M059J (cell line): ENCODE measurements at regions not wholly inside any gene's neighbourhood (a gene's known extent, or its start where the extent isn't known, plus 50 kb on each side); places are given as distances from the start of the nearest gene placed in this dataset.
"Not testable (repeated sequence)": the region's sequence is repeated elsewhere in the genome, so short reads cannot be mapped to it uniquely, and the experiment has no call there.

ENCODE experiments used
- DNase-seq: peaks from one replicate; pipeline ENCODE4 v3.0.0-alpha.2; 2012; ENCODE audit warnings: low read depth

GRCh38 chr6:14552891-14553290 lies 435.3 kb downstream of the CD83 start:
- DNase-seq: no peak

GRCh38 chr6:14553515-14553914 lies 435.9 kb downstream of the CD83 start:
- no peak for DNase-seq

DNA sequence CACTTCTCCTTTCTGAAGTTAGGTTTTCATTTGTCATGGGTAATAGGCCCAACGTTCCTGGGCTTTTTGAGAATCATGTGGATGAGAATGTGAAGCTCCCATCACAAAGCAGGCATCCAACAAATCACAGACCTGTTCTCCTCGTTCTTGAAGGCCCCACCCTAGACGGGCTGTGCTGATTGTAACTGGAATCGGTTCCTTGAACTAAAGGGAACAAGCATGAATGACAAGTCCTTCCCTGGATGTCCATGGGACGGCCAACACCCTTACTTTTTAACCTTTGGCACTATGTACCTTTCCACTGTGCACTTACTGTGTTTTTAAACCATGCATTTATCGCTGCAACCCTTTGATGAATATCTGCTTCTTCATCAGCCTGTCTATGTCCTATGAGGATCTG lies 438.2 kb downstream of the CD83 start:
- no peak for DNase-seq

DNA sequence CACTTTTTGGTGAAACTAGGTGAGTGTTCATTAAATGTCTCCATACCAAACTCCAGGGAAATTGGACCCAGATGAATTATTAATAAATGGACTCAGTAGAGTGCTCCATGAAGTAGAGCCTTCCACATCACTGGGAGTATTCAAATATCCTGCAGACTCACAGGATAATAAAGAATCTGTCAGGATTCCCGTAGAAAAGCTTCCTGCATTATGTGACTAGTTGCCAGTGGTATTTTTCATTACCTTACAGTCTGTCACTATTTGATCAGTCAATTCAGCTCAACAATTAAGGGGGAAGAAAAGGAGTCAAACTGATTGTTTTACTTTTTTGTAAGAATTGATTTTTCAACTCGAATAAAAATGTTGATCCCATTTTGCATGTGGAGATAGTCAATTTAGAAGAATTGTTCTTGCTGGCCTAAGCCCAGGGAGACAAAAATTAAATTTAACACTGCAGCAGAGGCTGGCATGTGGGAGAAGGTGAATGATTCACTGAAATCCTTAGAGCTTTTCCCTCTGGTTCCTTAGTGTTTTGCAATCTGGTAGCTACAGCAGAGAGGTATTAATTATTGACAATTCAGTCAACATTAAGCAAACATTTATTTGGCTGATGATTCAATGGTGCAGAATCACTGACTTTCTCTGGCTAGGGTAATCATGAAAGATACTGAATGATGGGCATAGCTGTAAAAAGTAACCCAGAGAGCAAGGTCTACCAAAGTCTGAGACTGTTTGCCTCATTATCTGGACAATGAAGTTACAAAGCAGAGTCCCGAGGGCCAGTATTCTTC lies 442.4 kb downstream of the CD83 start:
- no peak for DNase-seq

DNA sequence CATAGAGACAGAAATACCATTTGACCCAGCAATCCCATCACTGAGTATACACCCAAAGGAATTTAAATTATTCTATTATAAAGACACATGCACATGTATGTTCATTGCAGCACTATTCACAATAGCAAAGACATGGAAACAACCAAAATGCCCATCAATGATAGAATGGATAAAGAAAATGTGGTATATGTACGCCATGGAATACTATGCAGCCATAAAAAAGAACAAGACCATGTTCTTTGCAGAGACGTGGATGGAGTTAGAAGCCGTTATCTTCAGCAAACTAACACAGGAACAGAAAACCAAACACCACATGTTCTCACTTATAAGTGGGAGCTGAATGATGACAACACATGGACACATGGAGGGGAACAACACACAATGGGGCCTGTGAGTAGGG lies 444.0 kb downstream of the CD83 start:
- not testable (repeated sequence) for DNase-seq

DNA sequence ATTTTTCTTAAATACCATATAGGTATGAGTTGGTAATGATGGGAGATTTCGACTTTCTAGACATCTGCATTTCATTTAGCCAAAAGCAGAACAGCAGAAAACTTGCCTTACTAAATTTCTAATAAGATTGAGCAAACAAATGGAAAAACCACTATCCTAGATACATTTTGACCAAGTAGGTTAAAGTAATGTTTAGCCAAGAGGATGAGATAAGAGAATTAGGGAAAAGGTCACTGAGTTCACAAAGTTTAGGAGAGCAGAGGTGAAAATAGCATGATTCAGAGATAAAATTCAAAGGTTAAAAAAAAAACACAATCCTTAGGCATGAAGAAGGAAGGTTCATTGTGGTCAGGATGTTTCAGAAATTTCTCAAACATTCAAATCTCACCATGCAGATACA lies 450.3 kb downstream of the CD83 start:
- DNase-seq: no peak

DNA sequence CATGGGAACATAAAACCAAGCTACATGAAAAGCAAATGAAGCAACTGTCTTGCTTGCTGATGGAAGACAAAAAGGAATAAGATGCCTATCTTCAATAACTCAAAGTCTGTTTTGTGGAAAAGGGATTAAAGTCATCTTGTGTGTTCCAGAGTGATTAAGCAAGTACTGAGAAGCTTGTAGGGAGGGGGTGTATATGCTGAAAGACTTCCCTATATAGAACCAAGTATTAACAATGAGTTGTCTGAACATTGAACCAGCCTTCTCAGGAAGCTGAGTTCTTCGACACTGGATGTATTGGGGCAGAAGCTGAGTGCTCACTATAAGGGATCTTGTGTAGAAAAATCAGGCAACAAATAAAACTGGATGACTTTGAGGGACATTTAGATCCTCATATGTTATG lies 451.8 kb downstream of the CD83 start:
- no peak for DNase-seq

DNA sequence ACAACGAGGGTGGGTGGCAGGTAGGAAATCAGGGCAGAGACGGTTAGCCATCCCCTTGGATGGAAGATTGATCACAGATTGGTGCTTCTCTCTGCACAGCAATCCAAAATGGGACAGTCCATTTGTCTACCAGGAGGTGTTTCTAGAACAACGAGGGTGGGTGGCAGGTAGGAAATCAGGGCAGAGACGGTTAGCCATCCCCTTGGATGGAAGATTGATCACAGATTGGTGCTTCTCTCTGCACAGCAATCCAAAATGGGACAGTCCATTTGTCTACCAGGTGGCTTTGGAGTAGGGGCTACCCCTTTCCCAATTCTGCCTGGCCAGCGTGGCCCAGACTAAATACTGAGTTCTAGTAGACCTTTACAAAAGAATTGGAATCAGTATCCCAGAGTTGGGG lies 452.3 kb downstream of the CD83 start:
- DNase-seq: not testable (repeated sequence)

- DNase-seq: no peak
Observed at GRCh38 chr6:14571001-14571400, 453.4 kb downstream of the CD83 start.

DNA sequence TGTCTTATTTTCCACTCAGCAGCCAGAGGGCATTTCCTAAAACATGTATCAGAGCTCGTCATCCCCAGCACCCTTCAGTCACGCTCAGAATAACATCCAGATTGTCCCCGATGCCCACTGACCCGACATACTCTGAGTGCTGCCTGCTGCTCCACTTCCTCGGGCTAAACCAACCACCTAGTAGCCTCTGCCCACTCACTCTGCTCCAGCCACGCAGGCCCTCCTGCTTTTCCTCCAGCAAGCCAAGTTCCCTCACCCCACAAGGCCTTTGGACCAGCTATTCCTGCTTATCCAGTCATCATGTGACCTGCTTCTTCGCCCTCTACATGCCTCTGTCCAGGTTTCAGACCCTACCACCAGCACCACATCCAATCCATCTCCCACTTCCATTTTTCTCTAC lies 454.2 kb downstream of the CD83 start:
- no peak for DNase-seq

- no peak for DNase-seq
Observed at GRCh38 chr6:14573267-14573666, 455.7 kb downstream of the CD83 start.

DNA sequence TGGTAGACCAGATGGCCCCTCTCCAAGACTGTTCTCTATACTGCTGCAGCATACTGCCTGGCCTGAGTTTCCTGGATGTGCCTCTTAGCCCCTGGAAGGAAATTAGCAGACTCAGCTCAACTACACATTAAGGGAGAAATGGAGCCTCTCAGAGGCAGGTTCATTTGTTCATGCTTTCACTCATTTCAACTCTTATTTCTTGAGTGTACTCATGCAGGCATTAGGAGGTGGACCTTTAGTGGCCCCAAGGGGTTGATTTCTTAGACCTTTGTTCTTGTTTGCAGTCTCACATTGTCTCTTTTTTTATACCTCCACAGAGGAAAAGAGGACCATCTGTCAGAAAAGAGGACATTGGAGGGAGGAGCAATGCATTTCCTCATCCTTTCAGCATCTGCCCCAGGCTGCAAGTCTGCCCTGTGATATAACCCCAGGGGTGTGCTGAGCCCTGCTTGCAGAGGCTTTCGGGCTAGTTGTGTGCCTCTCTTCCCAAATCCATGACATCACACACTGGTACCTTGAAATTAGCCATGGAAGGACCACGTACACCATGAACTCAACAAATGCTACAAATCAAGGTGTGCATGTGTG lies 456.2 kb downstream of the CD83 start:
- DNase-seq: no peak

DNA sequence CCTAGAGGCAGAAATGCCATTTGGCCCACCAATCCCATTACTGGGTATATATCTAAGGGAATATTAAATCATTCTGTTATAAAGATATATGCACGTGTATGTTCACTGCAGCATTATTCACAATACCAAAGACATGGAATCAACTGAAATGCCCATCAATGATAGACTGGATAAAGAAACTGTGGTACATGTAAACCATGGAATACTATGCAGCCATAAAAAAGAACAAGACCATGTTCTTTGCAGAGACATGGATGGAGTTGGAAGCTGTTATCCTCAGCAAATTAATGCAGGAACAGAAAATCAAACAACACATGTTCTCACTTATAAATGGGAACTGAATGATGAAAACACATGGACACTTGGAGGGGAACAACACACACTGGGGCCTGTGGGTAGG lies 458.4 kb downstream of the CD83 start:
- no peak for DNase-seq

- DNase-seq: no peak
Observed at GRCh38 chr6:14578994-14579393, 461.4 kb downstream of the CD83 start.

DNA sequence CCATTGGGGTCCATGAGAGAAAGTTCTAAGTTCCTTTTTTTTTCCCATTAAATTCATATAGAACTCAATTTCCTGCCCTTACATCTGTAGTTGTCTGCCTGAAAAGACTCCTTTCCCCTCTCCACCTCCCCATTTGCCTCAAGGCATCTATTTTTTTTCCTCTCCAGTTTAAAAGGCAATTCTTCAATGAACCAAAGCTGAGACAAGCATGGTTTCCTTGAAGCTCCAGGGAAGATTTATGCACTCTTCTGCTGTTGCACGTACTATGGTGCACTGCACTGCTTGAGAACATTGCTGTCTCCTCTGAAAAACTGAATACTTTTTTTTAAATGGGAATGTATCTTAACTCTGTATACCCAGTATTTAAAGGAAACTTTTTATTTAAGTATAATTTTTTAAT lies 465.2 kb downstream of the CD83 start:
- no peak for DNase-seq

DNA sequence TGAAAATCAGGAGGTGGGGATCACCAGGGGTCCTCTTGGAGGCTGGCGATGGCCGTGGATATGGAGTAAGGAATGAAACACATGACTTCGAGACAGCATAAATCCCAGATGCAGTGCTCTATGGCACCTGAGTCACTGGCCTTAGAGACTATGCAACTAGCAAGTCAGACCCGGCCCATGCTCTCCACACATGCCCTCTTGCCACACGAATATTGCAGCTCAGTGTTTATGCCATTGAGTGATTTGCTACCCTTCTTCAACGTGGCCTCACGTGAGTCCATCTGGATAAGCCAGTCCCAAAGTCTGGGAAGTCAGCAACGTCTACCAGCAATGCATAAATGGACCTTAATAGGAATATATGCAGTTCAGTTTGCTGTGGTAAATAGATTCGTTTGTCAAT lies 466.3 kb downstream of the CD83 start:
- no peak for DNase-seq

GRCh38 chr6:14584450-14584849 lies 466.9 kb downstream of the CD83 start:
- peak; percentile 23 for DNase-seq

GRCh38 chr6:14585689-14586088 lies 468.1 kb downstream of the CD83 start:
- no peak for DNase-seq

GRCh38 chr6:14589175-14589574 lies 471.6 kb downstream of the CD83 start:
- DNase-seq: no peak

DNA sequence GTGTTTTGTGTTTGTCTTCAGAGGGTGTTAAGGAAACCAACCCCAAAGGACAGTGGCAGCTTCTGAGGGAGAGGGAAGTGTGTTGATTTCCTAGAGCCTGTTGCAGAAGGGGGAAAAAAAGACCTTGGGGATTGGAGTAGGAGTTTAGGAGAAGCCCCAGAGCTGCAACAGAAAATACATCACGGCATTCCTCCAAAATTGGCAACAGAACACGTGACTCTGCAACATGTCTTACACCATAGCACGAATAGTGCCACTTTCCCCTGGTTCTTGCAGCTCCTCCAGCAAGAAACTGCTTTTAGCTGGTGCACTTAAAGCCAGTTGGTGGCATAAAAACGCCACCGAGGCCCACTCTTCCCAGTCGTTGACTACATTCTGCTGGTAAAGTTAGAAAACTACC lies 473.0 kb downstream of the CD83 start:
- no peak for DNase-seq

DNA sequence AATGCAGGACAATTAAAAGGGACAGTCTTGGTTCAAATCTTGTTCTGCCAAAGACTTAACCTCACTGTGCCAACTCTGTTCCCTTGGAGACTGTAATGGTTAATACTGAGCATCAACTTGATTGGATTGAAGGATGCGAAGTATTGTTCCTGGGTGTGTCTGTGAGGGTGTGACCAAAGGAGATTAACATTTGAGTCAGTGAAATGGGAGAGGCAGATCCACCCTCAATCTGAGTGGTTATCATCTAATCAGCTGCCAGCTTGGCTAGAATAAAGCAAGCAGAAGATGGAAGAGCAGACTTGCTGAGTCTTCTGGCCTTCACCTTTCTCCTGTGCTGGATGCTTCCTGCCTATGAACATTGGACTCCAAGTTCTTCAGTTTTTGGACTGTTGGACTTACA lies 474.4 kb downstream of the CD83 start:
- no peak for DNase-seq

DNA sequence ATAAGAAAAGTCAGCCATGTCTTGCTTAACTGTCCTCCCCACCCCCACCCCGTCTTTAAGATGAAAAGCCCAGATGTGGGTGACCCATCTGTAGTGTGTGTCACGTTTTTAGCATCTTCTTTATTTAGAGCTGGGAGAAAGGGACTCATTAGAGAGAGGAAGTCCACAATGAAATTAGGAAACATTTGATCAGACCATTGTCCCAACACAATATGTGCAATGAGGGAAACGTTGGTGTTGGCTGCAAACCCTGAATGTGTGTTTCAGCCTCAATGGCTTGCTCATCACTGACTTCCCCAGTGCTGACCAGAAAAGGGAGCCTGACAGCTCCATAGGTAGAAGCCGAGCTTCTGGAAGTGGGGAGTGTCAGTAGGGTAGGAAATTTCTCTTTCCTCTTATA lies 475.7 kb downstream of the CD83 start:
- no peak for DNase-seq

DNA sequence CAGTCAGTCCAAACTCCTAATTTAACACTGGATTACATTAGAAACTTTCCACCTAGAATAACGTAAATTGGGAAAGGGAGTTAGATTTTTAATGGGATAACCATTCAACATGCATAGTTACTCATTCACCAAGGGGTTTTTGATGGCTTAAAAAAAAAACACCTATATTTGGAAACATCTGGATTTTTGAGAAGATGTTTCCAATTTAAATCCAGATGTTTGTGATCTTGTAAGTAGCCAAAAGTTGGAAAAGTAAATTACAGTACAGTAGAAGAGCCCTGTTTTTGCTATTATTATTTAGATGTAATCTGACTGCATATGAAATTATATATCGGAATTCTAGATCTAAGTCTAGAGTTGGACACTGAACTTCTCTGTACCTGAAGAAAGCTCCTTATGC lies 478.2 kb downstream of the CD83 start:
- no peak for DNase-seq

- DNase-seq: peak; percentile 85
Observed at GRCh38 chr6:14596410-14596809, 478.8 kb downstream of the CD83 start.
